ENCODE measurements at regions not wholly inside any gene's neighbourhood (a gene's known extent, or its start where the extent isn't known, plus 50 kb on each side); places are given as distances from the start of the nearest gene placed in this dataset.

- DNase-seq (ENCODE audit: extremely low read depth in 1 of 2, low read depth in 1 of 2): no peak
These were observed 72.1 kb upstream of the CAB39 start for GRCh38 chr2:230640540-230641011.

DNA sequence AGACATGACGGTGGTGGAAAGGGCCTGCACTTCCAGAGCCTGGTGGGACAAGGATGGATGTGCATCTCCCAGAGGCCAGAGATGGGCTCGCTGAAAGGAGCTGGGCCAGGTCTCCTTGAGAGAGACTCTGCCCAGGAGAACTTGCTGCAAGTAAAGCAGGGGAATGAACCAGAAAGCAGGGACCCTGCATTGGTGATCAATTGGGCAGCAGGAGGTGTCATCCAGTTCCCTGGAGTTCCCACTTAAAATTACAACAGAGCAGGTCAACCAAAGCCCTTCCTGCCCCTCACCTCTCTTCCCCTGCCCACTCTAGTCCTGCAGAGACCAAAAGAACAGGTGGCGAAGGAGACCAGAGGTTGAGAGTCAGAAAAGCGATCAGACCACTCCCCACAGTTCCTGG, 69.7 kb upstream of the CAB39 start:
- DNase-seq (ENCODE audit: extremely low read depth in 1 of 2, low read depth in 1 of 2): no peak

- peak in 1 of 2 donors; percentile 73 for DNase-seq (ENCODE audit: extremely low read depth in 1 of 2, low read depth in 1 of 2)
These were observed 68.9 kb upstream of the CAB39 start for GRCh38 chr2:230643576-230644291.

- DNase-seq (ENCODE audit: extremely low read depth in 1 of 2, low read depth in 1 of 2): no peak
These were observed 68.2 kb upstream of the CAB39 start for GRCh38 chr2:230644356-230644935.

GRCh38 chr2:230648356-230648755, 64.3 kb upstream of the CAB39 start:
- no peak for DNase-seq (ENCODE audit: extremely low read depth in 1 of 2, low read depth in 1 of 2)

GRCh38 chr2:230650585-230651137, 62.0 kb upstream of the CAB39 start:
- DNase-seq (ENCODE audit: extremely low read depth in 1 of 2, low read depth in 1 of 2): no peak

DNA sequence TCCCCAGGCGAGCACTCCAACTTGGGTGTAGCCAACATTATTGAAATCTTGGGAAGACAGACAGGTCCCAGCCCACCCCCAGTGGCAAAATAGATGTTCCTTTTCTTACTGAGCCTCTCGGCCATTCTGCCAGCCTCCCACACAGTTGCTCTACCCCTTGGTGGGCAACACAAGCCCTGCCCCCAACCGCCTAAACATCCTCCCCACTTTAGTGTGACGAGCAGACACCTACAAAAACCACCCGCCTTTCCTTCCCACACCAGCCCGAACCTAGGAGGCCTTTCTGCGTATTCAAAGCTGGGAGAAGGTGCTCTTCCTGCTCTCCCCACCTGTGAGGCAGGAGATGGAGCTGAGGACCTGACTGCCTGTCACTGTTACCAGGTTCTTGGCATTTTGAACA, 58.6 kb upstream of the CAB39 start:
- no peak for DNase-seq (ENCODE audit: extremely low read depth in 1 of 2, low read depth in 1 of 2)

GRCh38 chr2:230657462-230657861, 55.2 kb upstream of the CAB39 start:
- DNase-seq (ENCODE audit: extremely low read depth in 1 of 2, low read depth in 1 of 2): no peak

DNA sequence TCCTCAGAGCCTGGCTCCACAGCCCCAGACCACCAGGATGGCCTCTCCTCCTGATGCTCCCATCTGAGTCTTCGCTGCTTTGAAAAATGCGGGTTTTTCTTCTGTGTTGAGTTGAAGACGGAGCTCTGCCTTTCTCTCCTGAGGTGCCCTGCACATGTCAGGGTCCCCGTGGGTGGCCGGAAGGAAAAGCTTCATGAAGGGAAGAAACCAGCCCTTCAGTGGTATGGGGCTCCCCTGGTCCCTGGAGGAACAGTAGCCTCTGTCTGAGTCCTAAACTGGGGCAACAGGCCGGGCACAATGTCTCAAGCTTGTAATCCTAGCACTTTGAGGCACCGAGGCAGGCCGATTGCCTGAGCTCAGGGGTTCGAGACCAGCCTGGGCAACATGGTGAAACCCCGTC, 54.7 kb upstream of the CAB39 start:
- DNase-seq (ENCODE audit: extremely low read depth in 1 of 2, low read depth in 1 of 2): no peak

DNA sequence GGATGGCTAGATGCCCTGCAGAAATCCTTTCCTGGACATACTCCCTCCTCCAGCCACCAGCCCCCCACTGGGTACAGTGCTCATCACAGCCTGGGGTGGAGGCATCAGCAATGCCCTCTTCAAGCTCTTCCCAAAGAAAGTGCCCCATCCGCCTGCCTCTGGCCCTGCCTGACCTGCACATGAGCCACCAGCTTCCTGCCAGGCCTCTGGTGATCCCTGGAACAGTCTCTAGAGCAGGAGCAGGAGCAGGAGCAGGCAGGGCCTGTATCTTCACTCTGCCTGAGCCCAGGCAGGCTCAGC, 54.1 kb upstream of the CAB39 start:
- DNase-seq (ENCODE audit: extremely low read depth in 1 of 2, low read depth in 1 of 2): no peak

DNA sequence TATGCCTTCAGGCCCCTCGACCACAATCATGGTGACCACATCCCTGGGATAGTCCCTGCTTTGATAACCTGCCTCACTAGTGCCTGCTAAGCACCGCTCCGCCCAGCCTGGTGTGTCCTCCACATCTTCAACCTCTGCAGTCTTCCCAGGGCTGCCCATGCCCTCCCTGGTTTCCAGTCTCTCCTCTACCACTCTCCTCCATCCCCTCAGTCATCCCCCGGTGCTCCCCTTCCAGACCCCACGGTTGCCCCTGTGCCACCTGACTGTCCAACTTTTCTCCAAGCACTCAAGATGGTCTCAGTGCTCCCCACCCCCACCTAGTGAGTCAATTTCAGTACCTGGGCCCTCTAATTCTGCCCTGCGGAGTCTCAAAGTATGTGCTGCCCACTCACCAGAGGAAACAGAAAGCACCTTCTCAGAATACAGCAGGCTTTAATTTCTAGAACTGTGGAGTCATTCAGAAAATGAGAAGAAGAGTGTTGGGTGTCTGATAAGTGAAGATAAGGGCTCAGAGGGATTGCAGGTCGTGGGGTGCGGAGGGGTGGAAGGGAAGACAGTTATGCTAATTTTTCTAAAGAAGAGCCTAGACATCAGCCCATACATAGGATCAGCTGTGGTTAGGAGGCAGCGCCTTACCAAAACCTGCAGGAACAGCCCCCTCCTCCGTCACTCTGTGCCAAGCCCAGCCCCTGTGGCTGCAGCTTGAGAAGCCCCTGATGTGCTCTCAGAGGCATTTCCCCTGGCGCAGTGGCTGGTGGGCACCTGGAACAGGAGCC, 53.6 kb upstream of the CAB39 start:
- peak; percentile 61 to 85 for DNase-seq (ENCODE audit: extremely low read depth in 1 of 2, low read depth in 1 of 2)

DNA sequence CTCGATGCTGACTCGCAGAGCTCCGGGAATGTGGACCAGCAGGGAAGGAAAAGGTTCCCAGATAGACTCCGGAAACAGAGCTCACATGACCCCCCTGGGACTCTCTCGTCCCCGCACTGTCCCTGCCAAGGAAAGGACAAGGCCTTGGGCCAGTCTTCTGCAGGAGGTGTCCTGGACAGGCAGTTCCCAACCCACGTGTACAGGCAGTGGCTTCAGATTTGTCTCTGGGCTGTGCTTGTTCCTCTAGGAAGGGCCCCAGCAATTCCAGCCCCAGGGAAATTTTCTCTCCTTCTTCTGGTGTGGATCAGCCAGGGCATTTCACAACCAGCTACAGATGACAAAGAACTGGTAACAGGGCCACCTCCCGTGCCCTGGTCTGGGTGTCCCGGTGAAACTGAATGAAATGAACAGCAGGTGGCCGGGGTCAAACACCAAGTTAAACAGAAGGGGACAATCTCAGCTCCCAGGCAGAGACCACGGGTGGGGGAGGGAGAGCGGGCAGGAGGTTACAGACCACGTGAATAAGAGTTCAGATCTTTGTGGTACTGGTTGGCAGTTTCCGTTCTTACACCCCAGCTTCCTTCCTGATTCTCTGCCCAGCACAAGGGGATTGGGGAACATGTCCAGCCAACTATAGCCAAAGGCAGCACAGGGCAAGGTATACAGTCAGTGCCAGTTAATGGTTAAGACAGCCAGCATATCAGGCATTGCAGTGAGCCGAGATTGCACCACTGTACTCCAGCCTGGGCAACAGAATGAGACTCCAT, 52.2 kb upstream of the CAB39 start:
- peak in 1 of 2 donors; percentile 78 for DNase-seq (ENCODE audit: extremely low read depth in 1 of 2, low read depth in 1 of 2)

DNA sequence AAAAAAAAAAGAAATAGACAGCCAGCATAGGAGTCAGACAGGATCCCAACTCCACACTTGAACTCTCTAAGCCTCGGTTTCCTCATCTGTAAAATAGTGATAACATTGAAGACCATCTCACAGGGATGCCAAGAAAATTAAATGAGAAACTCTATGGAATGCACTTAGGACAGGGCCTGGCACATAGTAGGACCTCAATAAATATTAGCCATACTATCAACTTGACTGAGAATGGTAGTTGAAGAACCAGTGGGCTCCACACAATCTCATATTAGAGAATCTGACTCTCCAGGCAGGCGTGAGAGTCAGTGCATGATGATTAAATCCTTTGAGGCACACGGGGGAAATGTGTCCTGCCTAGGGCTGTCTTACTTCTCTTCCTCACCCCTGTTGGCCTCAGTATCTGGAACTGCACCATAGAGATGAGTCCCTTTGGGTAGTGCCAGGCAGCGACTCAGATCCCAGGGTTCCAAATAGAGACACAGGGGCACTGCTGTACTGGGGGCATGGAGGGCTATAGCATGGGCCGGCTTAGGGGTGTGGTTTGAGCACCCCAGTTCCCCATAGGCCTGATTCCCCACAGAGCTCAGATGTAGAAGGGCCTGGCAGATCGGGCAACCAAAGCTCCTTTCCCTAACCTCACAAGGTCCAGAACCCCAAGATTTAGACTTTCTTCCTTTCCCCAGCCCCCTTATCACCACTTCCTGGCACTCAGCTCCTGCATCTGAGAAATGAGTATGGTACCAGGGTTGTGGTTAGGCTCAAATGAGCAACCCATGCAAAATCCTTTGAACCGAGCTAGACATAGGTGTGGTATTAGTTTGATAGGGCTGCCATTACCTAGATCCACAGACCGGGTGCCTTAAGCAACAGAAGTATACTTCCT, 51.3 kb upstream of the CAB39 start:
- no peak for DNase-seq (ENCODE audit: extremely low read depth in 1 of 2, low read depth in 1 of 2)
